GM23338 (cell line): ENCODE measurements at regions not wholly inside any gene's neighbourhood (a gene's known extent, or its start where the extent isn't known, plus 50 kb on each side); places are given as distances from the start of the nearest gene placed in this dataset.

Experiments used
- ATAC-seq: fragments of 200-7000 bp; cut with Tn5 transposase; 3 replicates; pipeline ENCODE4 v1.9.1; 2020
- DNase-seq: peaks from one replicate; pipeline ENCODE4 v3.0.0-alpha.2; 2015; ENCODE audit warnings: low spot score
- H2AFZ ChIP-seq: fragments of 200-600 bp; sonication (generic); 2 replicates; pipeline ENCODE4 v1.8.0; 2016; ENCODE audit warnings: antibody characterized with exemption, mild to moderate bottlenecking, moderate library complexity
- H3F3A ChIP-seq: fragments of 200-600 bp; sonication (generic); replicated peaks from 2 replicates; pipeline ENCODE4 v1.8.0; 2017; ENCODE audit warnings: antibody characterized with exemption, mixed run types, low read depth
- H3K27ac ChIP-seq: fragments of 200-600 bp; sonication (generic); 2 replicates; pipeline ENCODE4 v1.6.1; 2016; ENCODE audit warnings: low read depth
- H3K27me3 ChIP-seq: fragments of 200-600 bp; sonication (generic); 2 replicates; pipeline ENCODE4 v1.8.0; 2016; ENCODE audit warnings: mild to moderate bottlenecking, mixed run types, moderate library complexity; ENCODE audit not compliant: insufficient read depth
- H3K36me3 ChIP-seq: fragments of 200-600 bp; sonication (generic); 2 replicates; pipeline ENCODE4 v1.8.0; 2016; ENCODE audit warnings: mild to moderate bottlenecking; ENCODE audit not compliant: insufficient read depth
- H3K4me1 ChIP-seq: fragments of 200-600 bp; sonication (generic); 2 replicates; pipeline ENCODE4 v1.8.0; 2016; ENCODE audit warnings: mild to moderate bottlenecking, moderate library complexity; ENCODE audit not compliant: insufficient read depth
- H3K4me2 ChIP-seq: fragments of 200-600 bp; sonication (generic); 2 replicates; pipeline ENCODE4 v1.7.1; 2017; ENCODE audit warnings: mixed run types
- H3K4me3 ChIP-seq: fragments of 200-600 bp; sonication (generic); 2 replicates; pipeline ENCODE4 v1.6.1; 2016; ENCODE audit warnings: mixed run types
- H3K79me2 ChIP-seq: fragments of 200-600 bp; sonication (generic); replicated peaks from 2 replicates; pipeline ENCODE4 v1.8.0; 2017; ENCODE audit warnings: mild to moderate bottlenecking; ENCODE audit not compliant: insufficient read depth
- H3K9me2 ChIP-seq: fragments of 200-600 bp; sonication (generic); 2 replicates; pipeline ENCODE4 v1.8.0; 2017; ENCODE audit not compliant: insufficient read depth
- H4K20me1 ChIP-seq: fragments of 200-600 bp; sonication (generic); replicated peaks from 2 replicates; pipeline ENCODE4 v1.8.0; 2017; ENCODE audit warnings: mild to moderate bottlenecking; ENCODE audit not compliant: insufficient read depth
- H3K27ac Mint-ChIP-seq: 2 replicates; pipeline ENCODE4 v1.8.0; 2020; ENCODE audit warnings: inconsistent platforms, mild to moderate bottlenecking, moderate library complexity, mixed read lengths
- H3K27me3 Mint-ChIP-seq: 3 replicates; pipeline ENCODE4 v1.8.0; 2022; ENCODE audit warnings: low read depth, mild to moderate bottlenecking, moderate library complexity, mixed read lengths, inconsistent platforms; ENCODE audit not compliant: insufficient read depth, poor library complexity
- H3K36me3 Mint-ChIP-seq: 3 replicates; pipeline ENCODE4 v1.8.0; 2021; ENCODE audit warnings: low read depth, mild to moderate bottlenecking, inconsistent platforms, moderate library complexity, mixed read lengths
- H3K4me1 Mint-ChIP-seq: 3 replicates; pipeline ENCODE4 v1.8.0; 2020; ENCODE audit warnings: mild to moderate bottlenecking, inconsistent platforms, mixed read lengths
- H3K4me3 Mint-ChIP-seq: 3 replicates; pipeline ENCODE4 v1.8.0; 2021; ENCODE audit warnings: moderate library complexity, mild to moderate bottlenecking, inconsistent platforms, mixed read lengths
- H3K9me3 Mint-ChIP-seq: 3 replicates; pipeline ENCODE4 v1.8.0; 2020; ENCODE audit warnings: moderate library complexity, mild to moderate bottlenecking, inconsistent platforms, mixed read lengths
- CREB1 ChIP-seq: fragments of 250-450 bp; sonication (Bioruptor Pico); IDR thresholded peaks from 2 replicates; pipeline ENCODE4 v1.5.0; 2020; ENCODE audit warnings: low read depth, mild to moderate bottlenecking, moderate library complexity
- CTCF ChIP-seq, 2 experiments: fragments of 200-600 bp in 1 of 2; sonication (generic) in 1 of 2; conservative IDR thresholded peaks; 2 replicates each; pipeline versions ENCODE4 v1.5.1 to v1.6.1; 2016 to 2017; ENCODE audit warnings: antibody characterized with exemption in 2 of 2, low read depth in 2 of 2, mild to moderate bottlenecking in 2 of 2, moderate library complexity in 1 of 2
- ETS1 ChIP-seq: IDR thresholded peaks from 2 replicates; pipeline ENCODE4 v1.6.1; 2016; ENCODE audit warnings: antibody characterized with exemption
- EZH2 ChIP-seq: fragments of 200-600 bp; sonication (generic); IDR thresholded peaks from one replicate; pipeline ENCODE4 v1.8.0; 2017; ENCODE audit warnings: antibody characterized with exemption, mild to moderate bottlenecking, low read depth; ENCODE audit not compliant: unreplicated experiment
- EZH2phosphoT487 ChIP-seq: fragments of 200-600 bp; sonication (generic); IDR thresholded peaks from one replicate; pipeline ENCODE4 v1.8.1; 2018; ENCODE audit warnings: antibody characterized with exemption; ENCODE audit not compliant: unreplicated experiment
- JUNB ChIP-seq: IDR thresholded peaks from one replicate; pipeline ENCODE4 v1.6.1; 2016; ENCODE audit warnings: antibody characterized with exemption; ENCODE audit not compliant: unreplicated experiment
- NANOG ChIP-seq: IDR thresholded peaks from 2 replicates; pipeline ENCODE4 v1.6.1; 2016; ENCODE audit warnings: antibody characterized with exemption, borderline replicate concordance
- POLR2AphosphoS5 ChIP-seq: IDR thresholded peaks from 2 replicates; pipeline ENCODE4 v1.6.1; 2016; ENCODE audit warnings: antibody characterized with exemption, low read depth
- STAT1 ChIP-seq: IDR thresholded peaks from one replicate; pipeline ENCODE4 v1.6.1; 2016; ENCODE audit warnings: antibody characterized with exemption; ENCODE audit not compliant: unreplicated experiment
- ZNF331 ChIP-seq: fragments of 250-450 bp; sonication (Bioruptor Pico); IDR thresholded peaks from 2 replicates; pipeline ENCODE4 v1.5.0; 2020; ENCODE audit warnings: low read depth, mild to moderate bottlenecking, moderate library complexity

- TF ChIP-seq CREB1 (no peak), ETS1 (no peak), EZH2phosphoT487 (no peak), CTCF (conservative IDR thresholded peaks at IDR 0.05; ENCODE audit: low read depth in 2 of 2) (no peak), EZH2 (no peak), STAT1 (no peak), JUNB (no peak), POLR2AphosphoS5 (no peak), NANOG (no peak)
These were observed 443.5 kb downstream of the PLK2 start (continued) for GRCh38 chr5:58016358-58016757.

- ATAC-seq (no peak), DNase-seq (no peak)
- Histone ChIP-seq H3K4me1 (no peaks in the 10 kb centered on the region), H3K4me3 (no peak overlapping the region), H2AFZ (no peak overlapping the region), H4K20me1 (no peaks in the 10 kb centered on the region), H3K36me3 (no peaks in the 10 kb centered on the region), H3K79me2 (no peaks in the 10 kb centered on the region), H3K9me2 (no peaks in the 10 kb centered on the region), H3F3A (no peaks in the 10 kb centered on the region), H3K4me2 (no peak overlapping the region), H3K27ac (no peak overlapping the region), H3K27me3 (no peaks in the 10 kb centered on the region)
- H3K9me3 Mint-ChIP-seq = no peaks in the 10 kb centered on the region
- no peaks in the 10 kb centered on the region for H3K36me3 Mint-ChIP-seq
- no peak overlapping the region for H3K4me3 Mint-ChIP-seq
- TF ChIP-seq ZNF331 (CRISPR knock-in tag) (no peak), CREB1 (no peak), EZH2phosphoT487 (no peak), NANOG (no peak), ETS1 (no peak)
- H3K27ac Mint-ChIP-seq = no peak overlapping the region
- no peaks in the 10 kb centered on the region for H3K27me3 Mint-ChIP-seq
- peaks cover 7% of the 10 kb centered on the region; the same call in 1 of the 3 replicates for H3K4me1 Mint-ChIP-seq
These were observed 444.7 kb downstream of the PLK2 start for GRCh38 chr5:58015175-58015574.
